GM23338 (cell line): ENCODE measurements at regions not wholly inside any gene's neighbourhood (a gene's known extent, or its start where the extent isn't known, plus 50 kb on each side); places are given as distances from the start of the nearest gene placed in this dataset.

Experiments
- ATAC-seq: fragments of 200-7000 bp; cut with Tn5 transposase; 3 replicates; pipeline ENCODE4 v1.9.1; 2020
- DNase-seq: peaks from one replicate; pipeline ENCODE4 v3.0.0-alpha.2; 2015; ENCODE audit warnings: low spot score
- H2AFZ ChIP-seq: fragments of 200-600 bp; sonication (generic); 2 replicates; pipeline ENCODE4 v1.8.0; 2016; ENCODE audit warnings: antibody characterized with exemption, mild to moderate bottlenecking, moderate library complexity
- H3F3A ChIP-seq: fragments of 200-600 bp; sonication (generic); replicated peaks from 2 replicates; pipeline ENCODE4 v1.8.0; 2017; ENCODE audit warnings: antibody characterized with exemption, mixed run types, low read depth
- H3K27ac ChIP-seq: fragments of 200-600 bp; sonication (generic); 2 replicates; pipeline ENCODE4 v1.6.1; 2016; ENCODE audit warnings: low read depth
- H3K27me3 ChIP-seq: fragments of 200-600 bp; sonication (generic); 2 replicates; pipeline ENCODE4 v1.8.0; 2016; ENCODE audit warnings: mild to moderate bottlenecking, mixed run types, moderate library complexity; ENCODE audit not compliant: insufficient read depth
- H3K36me3 ChIP-seq: fragments of 200-600 bp; sonication (generic); 2 replicates; pipeline ENCODE4 v1.8.0; 2016; ENCODE audit warnings: mild to moderate bottlenecking; ENCODE audit not compliant: insufficient read depth
- H3K4me1 ChIP-seq: fragments of 200-600 bp; sonication (generic); 2 replicates; pipeline ENCODE4 v1.8.0; 2016; ENCODE audit warnings: mild to moderate bottlenecking, moderate library complexity; ENCODE audit not compliant: insufficient read depth
- H3K4me2 ChIP-seq: fragments of 200-600 bp; sonication (generic); 2 replicates; pipeline ENCODE4 v1.7.1; 2017; ENCODE audit warnings: mixed run types
- H3K4me3 ChIP-seq: fragments of 200-600 bp; sonication (generic); 2 replicates; pipeline ENCODE4 v1.6.1; 2016; ENCODE audit warnings: mixed run types
- H3K79me2 ChIP-seq: fragments of 200-600 bp; sonication (generic); replicated peaks from 2 replicates; pipeline ENCODE4 v1.8.0; 2017; ENCODE audit warnings: mild to moderate bottlenecking; ENCODE audit not compliant: insufficient read depth
- H3K9me2 ChIP-seq: fragments of 200-600 bp; sonication (generic); 2 replicates; pipeline ENCODE4 v1.8.0; 2017; ENCODE audit not compliant: insufficient read depth
- H4K20me1 ChIP-seq: fragments of 200-600 bp; sonication (generic); replicated peaks from 2 replicates; pipeline ENCODE4 v1.8.0; 2017; ENCODE audit warnings: mild to moderate bottlenecking; ENCODE audit not compliant: insufficient read depth
- H3K27ac Mint-ChIP-seq: 2 replicates; pipeline ENCODE4 v1.8.0; 2020; ENCODE audit warnings: inconsistent platforms, mild to moderate bottlenecking, moderate library complexity, mixed read lengths
- H3K27me3 Mint-ChIP-seq: 3 replicates; pipeline ENCODE4 v1.8.0; 2022; ENCODE audit warnings: low read depth, mild to moderate bottlenecking, moderate library complexity, mixed read lengths, inconsistent platforms; ENCODE audit not compliant: insufficient read depth, poor library complexity
- H3K36me3 Mint-ChIP-seq: 3 replicates; pipeline ENCODE4 v1.8.0; 2021; ENCODE audit warnings: low read depth, mild to moderate bottlenecking, inconsistent platforms, moderate library complexity, mixed read lengths
- H3K4me1 Mint-ChIP-seq: 3 replicates; pipeline ENCODE4 v1.8.0; 2020; ENCODE audit warnings: mild to moderate bottlenecking, inconsistent platforms, mixed read lengths
- H3K4me3 Mint-ChIP-seq: 3 replicates; pipeline ENCODE4 v1.8.0; 2021; ENCODE audit warnings: moderate library complexity, mild to moderate bottlenecking, inconsistent platforms, mixed read lengths
- H3K9me3 Mint-ChIP-seq: 3 replicates; pipeline ENCODE4 v1.8.0; 2020; ENCODE audit warnings: moderate library complexity, mild to moderate bottlenecking, inconsistent platforms, mixed read lengths
- EZH2 ChIP-seq: fragments of 200-600 bp; sonication (generic); IDR thresholded peaks from one replicate; pipeline ENCODE4 v1.8.0; 2017; ENCODE audit warnings: antibody characterized with exemption, mild to moderate bottlenecking, low read depth; ENCODE audit not compliant: unreplicated experiment
- ZNF331 ChIP-seq: fragments of 250-450 bp; sonication (Bioruptor Pico); IDR thresholded peaks from 2 replicates; pipeline ENCODE4 v1.5.0; 2020; ENCODE audit warnings: low read depth, mild to moderate bottlenecking, moderate library complexity
- TF ChIP-seq, protein P1 (sequence below): fragments of 250-450 bp; sonication (Bioruptor Pico); IDR thresholded peaks from 2 replicates; pipeline ENCODE4 v1.5.0; 2020; ENCODE audit warnings: mild to moderate bottlenecking, moderate library complexity
- TF ChIP-seq, protein P2 (sequence below): IDR thresholded peaks from one replicate; pipeline ENCODE4 v1.6.1; 2018; ENCODE audit warnings: antibody characterized with exemption; ENCODE audit not compliant: unreplicated experiment

DNA sequence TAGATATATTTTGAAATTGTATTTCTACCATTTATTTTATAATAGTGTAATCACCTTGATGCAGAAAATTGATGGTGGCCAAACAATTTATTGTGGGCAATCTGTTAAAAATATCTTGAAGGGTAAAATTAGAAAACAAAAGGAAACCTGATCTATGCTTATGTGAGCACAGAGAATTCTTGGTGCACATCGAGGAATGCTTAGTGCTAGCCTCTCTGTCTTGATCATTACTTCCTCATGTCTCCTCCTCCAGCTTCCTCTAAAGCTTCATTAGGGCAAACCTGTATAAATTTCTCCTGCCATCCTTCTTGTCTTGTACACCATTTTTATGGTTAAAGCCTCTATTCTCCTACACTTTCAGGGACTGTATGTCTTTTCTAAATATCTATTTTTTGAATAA lies 725.8 kb downstream of the RAPGEF2 start (continued):
- TF ChIP-seq, protein P1, sequence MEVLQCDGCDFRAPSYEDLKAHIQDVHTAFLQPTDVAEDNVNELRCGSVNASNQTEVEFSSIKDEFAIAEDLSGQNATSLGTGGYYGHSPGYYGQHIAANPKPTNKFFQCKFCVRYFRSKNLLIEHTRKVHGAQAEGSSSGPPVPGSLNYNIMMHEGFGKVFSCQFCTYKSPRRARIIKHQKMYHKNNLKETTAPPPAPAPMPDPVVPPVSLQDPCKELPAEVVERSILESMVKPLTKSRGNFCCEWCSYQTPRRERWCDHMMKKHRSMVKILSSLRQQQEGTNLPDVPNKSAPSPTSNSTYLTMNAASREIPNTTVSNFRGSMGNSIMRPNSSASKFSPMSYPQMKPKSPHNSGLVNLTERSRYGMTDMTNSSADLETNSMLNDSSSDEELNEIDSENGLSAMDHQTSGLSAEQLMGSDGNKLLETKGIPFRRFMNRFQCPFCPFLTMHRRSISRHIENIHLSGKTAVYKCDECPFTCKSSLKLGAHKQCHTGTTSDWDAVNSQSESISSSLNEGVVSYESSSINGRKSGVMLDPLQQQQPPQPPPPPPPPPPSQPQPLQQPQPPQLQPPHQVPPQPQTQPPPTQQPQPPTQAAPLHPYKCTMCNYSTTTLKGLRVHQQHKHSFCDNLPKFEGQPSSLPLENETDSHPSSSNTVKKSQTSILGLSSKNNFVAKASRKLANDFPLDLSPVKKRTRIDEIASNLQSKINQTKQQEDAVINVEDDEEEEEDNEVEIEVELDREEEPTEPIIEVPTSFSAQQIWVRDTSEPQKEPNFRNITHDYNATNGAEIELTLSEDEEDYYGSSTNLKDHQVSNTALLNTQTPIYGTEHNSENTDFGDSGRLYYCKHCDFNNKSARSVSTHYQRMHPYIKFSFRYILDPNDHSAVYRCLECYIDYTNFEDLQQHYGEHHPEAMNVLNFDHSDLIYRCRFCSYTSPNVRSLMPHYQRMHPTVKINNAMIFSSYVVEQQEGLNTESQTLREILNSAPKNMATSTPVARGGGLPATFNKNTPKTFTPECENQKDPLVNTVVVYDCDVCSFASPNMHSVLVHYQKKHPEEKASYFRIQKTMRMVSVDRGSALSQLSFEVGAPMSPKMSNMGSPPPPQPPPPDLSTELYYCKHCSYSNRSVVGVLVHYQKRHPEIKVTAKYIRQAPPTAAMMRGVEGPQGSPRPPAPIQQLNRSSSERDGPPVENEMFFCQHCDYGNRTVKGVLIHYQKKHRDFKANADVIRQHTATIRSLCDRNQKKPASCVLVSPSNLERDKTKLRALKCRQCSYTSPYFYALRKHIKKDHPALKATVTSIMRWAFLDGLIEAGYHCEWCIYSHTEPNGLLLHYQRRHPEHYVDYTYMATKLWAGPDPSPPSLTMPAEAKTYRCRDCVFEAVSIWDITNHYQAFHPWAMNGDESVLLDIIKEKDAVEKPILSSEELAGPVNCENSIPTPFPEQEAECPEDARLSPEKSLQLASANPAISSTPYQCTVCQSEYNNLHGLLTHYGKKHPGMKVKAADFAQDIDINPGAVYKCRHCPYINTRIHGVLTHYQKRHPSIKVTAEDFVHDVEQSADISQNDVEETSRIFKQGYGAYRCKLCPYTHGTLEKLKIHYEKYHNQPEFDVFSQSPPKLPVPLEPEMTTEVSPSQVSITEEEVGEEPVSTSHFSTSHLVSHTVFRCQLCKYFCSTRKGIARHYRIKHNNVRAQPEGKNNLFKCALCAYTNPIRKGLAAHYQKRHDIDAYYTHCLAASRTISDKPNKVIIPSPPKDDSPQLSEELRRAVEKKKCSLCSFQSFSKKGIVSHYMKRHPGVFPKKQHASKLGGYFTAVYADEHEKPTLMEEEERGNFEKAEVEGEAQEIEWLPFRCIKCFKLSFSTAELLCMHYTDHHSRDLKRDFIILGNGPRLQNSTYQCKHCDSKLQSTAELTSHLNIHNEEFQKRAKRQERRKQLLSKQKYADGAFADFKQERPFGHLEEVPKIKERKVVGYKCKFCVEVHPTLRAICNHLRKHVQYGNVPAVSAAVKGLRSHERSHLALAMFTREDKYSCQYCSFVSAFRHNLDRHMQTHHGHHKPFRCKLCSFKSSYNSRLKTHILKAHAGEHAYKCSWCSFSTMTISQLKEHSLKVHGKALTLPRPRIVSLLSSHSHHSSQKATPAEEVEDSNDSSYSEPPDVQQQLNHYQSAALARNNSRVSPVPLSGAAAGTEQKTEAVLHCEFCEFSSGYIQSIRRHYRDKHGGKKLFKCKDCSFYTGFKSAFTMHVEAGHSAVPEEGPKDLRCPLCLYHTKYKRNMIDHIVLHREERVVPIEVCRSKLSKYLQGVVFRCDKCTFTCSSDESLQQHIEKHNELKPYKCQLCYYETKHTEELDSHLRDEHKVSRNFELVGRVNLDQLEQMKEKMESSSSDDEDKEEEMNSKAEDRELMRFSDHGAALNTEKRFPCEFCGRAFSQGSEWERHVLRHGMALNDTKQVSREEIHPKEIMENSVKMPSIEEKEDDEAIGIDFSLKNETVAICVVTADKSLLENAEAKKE (CRISPR knock-in tag) = no peak
- no peak for TF ChIP-seq ZNF331
- TF ChIP-seq, protein P2, sequence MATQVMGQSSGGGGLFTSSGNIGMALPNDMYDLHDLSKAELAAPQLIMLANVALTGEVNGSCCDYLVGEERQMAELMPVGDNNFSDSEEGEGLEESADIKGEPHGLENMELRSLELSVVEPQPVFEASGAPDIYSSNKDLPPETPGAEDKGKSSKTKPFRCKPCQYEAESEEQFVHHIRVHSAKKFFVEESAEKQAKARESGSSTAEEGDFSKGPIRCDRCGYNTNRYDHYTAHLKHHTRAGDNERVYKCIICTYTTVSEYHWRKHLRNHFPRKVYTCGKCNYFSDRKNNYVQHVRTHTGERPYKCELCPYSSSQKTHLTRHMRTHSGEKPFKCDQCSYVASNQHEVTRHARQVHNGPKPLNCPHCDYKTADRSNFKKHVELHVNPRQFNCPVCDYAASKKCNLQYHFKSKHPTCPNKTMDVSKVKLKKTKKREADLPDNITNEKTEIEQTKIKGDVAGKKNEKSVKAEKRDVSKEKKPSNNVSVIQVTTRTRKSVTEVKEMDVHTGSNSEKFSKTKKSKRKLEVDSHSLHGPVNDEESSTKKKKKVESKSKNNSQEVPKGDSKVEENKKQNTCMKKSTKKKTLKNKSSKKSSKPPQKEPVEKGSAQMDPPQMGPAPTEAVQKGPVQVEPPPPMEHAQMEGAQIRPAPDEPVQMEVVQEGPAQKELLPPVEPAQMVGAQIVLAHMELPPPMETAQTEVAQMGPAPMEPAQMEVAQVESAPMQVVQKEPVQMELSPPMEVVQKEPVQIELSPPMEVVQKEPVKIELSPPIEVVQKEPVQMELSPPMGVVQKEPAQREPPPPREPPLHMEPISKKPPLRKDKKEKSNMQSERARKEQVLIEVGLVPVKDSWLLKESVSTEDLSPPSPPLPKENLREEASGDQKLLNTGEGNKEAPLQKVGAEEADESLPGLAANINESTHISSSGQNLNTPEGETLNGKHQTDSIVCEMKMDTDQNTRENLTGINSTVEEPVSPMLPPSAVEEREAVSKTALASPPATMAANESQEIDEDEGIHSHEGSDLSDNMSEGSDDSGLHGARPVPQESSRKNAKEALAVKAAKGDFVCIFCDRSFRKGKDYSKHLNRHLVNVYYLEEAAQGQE = no peak

DNA sequence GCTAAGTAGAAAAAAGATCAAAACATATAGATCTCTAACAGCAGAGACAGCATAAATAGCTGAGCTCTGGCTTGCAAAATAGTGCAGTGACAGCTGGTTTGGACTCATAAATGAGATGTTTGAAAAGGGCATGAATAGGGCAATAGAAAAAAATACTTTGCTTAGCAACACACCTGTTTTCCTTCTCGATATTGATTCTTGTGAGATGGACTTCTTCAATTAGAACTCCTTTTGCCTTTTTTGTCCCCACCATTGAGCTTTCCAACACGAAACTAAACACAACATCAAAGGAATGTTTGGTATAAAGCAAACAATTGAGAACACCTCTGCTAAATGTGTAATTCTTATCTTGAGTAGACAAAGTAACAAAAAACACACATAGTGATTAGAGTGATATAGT lies 726.3 kb downstream of the RAPGEF2 start:
- Mint-ChIP-seq H3K36me3 (no peaks in the 10 kb centered on the region), H3K27me3 (peaks cover 2% of the 10 kb centered on the region), H3K4me1 (no peaks in the 10 kb centered on the region), H3K27ac (no peak overlapping the region), H3K9me3 (no peaks in the 10 kb centered on the region), H3K4me3 (no peak overlapping the region)
- no peak for TF ChIP-seq EZH2
- Histone ChIP-seq H3K36me3 (no peaks in the 10 kb centered on the region), H3K27me3 (no peaks in the 10 kb centered on the region), H3F3A (no peaks in the 10 kb centered on the region), H3K79me2 (no peaks in the 10 kb centered on the region), H2AFZ (no peak overlapping the region), H4K20me1 (no peaks in the 10 kb centered on the region), H3K27ac (no peak overlapping the region), H3K4me1 (no peaks in the 10 kb centered on the region), H3K4me2 (no peak overlapping the region), H3K9me2 (no peaks in the 10 kb centered on the region), H3K4me3 (no peak overlapping the region)
- no peak for ATAC-seq
- no peak for DNase-seq
